MM.1S (cell line): ENCODE measurements at regions not wholly inside any gene's neighbourhood (a gene's known extent, or its start where the extent isn't known, plus 50 kb on each side); places are given as distances from the start of the nearest gene placed in this dataset.
"Not testable (repeated sequence)": the region's sequence is repeated elsewhere in the genome, so short reads cannot be mapped to it uniquely, and the experiment has no call there.

Source experiments
- EZH2 ChIP-seq: fragments of 300-600 bp; sonication (generic); optimal IDR thresholded peaks from 2 replicates; pipeline ENCODE3; 2017; ENCODE audit warnings: low read depth, mild to moderate bottlenecking, antibody characterized with exemption, low read length, mixed read lengths
- EZH2phosphoT487 ChIP-seq: fragments of 300-600 bp; sonication (generic); IDR thresholded peaks from 2 replicates; pipeline ENCODE4 v1.6.1; 2018; ENCODE audit warnings: antibody characterized with exemption, low read length
- TF ChIP-seq, protein P1 (sequence below): fragments of 300-600 bp; sonication (generic); IDR thresholded peaks from 2 replicates; pipeline ENCODE4 v1.5.1; 2016; ENCODE audit warnings: antibody characterized with exemption, low read length, mixed read lengths

DNA sequence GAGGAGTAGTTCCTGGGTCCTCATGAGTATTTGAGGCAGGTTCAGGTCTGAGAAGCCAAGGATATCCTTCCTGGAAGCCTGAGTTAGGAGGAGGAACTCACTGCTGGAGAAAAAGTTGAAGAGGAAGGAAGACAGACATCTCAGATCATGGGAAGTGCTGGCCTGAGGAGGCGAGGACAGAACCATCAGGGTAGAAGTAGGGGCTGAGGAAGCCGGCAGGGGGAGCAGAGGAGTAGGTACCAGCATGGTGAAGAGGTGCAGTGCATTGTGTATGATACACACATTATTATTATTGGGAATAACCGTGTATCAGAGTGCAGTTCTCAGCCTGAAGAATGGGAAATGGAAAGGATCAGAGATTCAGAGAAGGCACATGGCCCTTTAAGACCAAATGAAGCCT, 103.2 kb upstream of the PRB2 start:
- TF ChIP-seq, protein P1, sequence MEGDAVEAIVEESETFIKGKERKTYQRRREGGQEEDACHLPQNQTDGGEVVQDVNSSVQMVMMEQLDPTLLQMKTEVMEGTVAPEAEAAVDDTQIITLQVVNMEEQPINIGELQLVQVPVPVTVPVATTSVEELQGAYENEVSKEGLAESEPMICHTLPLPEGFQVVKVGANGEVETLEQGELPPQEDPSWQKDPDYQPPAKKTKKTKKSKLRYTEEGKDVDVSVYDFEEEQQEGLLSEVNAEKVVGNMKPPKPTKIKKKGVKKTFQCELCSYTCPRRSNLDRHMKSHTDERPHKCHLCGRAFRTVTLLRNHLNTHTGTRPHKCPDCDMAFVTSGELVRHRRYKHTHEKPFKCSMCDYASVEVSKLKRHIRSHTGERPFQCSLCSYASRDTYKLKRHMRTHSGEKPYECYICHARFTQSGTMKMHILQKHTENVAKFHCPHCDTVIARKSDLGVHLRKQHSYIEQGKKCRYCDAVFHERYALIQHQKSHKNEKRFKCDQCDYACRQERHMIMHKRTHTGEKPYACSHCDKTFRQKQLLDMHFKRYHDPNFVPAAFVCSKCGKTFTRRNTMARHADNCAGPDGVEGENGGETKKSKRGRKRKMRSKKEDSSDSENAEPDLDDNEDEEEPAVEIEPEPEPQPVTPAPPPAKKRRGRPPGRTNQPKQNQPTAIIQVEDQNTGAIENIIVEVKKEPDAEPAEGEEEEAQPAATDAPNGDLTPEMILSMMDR = peak; percentile 38
- TF ChIP-seq EZH2phosphoT487, EZH2: not testable (repeated sequence)
